ENCODE measurements at regions not wholly inside any gene's neighbourhood (a gene's known extent, or its start where the extent isn't known, plus 50 kb on each side); places are given as distances from the start of the nearest gene placed in this dataset.
A peak's percentile ranks its signal among the peaks of the same experiment; 100 is the strongest.

- no peak for DNase-seq
Observed at GRCh38 chr12:89253488-89253887, 98.8 kb downstream of the DUSP6 start.

DNA sequence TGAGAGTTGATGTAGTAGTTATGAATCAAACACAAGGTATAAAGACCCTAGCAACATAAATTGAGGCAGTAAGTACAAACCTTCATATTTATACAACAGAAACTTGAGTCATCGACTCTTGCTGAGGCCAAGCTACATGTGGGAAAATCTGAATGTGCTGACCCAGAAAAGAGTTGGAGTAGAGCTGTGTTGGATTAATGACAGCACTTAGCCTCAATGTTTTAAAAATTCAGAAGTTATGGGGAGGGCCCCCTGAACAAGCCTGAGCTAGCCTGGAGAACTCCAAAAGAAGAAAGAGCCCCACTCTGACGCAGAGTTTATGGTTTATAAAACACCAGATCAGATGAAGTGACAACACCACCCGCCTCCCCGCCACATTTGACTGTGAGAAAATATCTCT is 100.0 kb downstream of the DUSP6 start:
- DNase-seq, result no peak

GRCh38 chr12:89251342-89252271 is 100.7 kb downstream of the DUSP6 start:
- DNase-seq, result no peak

- DNase-seq, result no peak
Observed at GRCh38 chr12:89250636-89251035, 101.7 kb downstream of the DUSP6 start.

DNA sequence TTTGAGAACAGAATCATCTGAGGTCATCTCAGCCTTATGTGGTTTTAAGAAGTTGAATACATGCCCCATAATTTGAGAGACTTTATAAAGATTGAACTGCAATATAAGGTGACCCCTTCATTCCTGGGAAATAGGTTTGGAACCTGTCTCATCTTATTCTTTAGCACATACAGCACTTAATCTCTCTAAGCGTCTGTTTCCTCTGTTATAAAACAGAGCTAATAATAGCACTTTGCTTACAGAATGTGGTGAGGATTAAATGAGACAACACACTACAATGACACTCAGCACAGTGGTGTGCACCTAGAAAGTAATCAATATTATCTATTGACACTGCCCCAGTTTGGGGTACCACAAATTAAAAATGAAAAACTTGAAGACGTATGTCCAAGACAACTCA is 102.1 kb downstream of the DUSP6 start:
- DNase-seq, result no peak

- DNase-seq, result no peak
Observed at GRCh38 chr12:89247967-89248366, 104.3 kb downstream of the DUSP6 start.

DNA sequence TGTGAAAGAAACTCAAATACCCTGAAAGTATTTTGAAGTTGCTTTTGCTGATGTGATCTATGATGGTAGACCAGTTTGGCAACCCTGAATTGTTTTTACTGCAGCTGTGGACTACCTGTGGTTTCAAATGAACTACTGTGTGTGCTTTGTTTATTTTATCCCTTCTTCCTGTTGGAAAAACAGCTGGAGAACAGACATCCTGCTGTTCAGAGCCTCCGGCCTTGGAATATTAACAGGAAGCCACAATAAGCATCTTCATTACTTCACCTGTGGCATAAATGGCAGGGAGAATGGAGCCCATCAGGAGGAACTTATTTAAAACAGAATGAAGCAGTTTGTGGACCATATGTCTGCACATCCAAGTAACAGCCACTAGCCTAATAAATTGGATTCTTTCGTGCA is 104.8 kb downstream of the DUSP6 start:
- DNase-seq, result no peak

DNA sequence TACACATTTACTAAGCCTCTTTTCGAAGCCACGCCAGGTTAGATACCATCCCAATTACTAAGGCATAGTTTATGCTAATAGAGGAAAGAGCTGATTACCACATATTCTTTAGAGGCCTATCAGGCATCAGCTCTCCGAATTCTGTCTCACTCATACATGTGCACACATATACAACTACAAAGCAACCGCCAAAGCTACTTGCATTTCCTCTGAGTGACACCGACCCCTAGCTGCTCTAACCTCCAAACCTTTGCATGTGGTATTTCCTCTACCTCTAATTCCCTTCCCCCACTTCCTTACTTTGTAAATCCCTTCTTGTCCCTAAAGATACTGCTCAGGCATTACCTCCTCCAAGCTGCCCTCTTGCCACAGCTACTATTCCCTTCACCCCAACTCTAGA is 107.2 kb downstream of the DUSP6 start:
- DNase-seq, result peak; percentile 38

DNA sequence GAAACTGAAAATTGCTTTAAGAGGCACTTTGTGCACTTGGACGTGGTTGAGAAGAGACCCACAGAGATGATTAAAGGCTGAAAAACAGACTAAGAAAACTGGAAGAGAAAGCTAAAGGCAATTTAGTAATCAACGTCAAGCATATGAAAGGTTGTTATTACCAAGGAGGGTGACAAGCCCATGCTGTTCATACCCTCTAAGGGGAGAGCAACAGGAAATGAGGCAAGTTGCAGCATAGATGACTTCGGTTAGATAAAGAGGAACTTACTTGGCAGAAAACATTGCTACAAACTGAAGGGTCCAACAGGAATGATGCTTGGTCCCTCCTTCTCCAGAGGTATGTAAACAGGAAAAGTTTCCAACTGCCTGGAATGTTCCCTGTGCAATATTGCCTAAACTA is 107.8 kb downstream of the DUSP6 start:
- no peak for DNase-seq

- no peak for DNase-seq
Observed at GRCh38 chr12:89243771-89244170, 108.5 kb downstream of the DUSP6 start.

- no peak for DNase-seq
Observed at GRCh38 chr12:89239534-89239933, 112.8 kb downstream of the DUSP6 start.

DNA sequence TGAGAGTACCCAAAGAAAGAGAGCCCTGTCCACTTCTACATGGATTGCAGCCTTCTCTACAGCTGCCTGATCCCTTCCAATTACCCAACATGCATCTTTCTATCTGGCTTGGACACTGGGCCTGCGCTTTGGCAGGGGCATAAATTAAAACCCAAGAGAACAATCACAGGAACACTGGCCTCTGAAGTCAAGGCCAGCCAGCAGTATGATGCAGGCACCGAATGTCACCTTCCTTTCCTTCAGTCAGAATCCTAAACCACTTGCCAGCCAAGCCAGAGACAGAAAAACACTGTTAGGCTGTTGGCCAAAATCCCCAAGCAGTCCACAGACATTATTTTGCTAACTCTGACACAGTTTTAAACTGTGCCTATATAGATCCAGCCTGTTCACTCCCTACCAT is 113.7 kb downstream of the DUSP6 start:
- DNase-seq, result no peak

DNA sequence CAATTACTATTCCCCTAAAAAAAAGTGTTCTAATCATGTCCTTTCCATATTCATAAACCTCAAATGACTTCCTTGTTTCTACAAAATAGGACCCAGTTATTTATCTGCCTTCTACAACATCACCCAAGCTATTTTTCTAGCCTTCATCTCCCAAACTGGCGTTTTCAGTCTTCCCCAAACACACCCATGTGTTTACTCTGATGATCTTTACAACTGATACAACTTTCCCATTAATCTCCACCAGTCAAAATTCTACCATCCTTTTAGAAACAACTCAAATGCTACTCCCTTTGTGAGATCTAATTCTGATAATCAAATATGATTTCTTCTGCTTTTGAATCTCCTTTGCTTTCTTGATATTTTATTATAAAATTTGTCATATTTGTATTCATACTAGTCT is 114.5 kb downstream of the DUSP6 start:
- no peak for DNase-seq

- DNase-seq, result no peak
Observed at GRCh38 chr12:89236748-89237383, 115.4 kb downstream of the DUSP6 start.

DNA sequence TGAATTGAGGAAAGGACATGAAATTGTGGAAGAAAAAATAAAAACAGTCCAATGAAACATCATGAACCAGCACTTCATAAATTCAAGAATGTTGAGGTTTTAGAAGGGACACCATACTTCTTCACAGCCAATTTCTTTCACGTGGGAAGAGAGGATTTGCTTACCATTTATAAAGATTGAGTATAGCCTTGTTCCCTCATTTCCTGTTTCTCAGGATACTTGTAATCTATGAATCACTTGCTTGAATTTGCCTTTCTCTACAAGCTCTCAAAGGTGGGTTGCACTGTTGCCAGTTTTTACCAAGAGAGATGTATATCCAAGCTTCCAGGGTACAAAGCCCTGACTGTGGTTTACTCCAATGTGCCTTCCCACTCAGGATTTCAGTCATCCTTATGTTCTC is 116.1 kb downstream of the DUSP6 start:
- no peak for DNase-seq

DNA sequence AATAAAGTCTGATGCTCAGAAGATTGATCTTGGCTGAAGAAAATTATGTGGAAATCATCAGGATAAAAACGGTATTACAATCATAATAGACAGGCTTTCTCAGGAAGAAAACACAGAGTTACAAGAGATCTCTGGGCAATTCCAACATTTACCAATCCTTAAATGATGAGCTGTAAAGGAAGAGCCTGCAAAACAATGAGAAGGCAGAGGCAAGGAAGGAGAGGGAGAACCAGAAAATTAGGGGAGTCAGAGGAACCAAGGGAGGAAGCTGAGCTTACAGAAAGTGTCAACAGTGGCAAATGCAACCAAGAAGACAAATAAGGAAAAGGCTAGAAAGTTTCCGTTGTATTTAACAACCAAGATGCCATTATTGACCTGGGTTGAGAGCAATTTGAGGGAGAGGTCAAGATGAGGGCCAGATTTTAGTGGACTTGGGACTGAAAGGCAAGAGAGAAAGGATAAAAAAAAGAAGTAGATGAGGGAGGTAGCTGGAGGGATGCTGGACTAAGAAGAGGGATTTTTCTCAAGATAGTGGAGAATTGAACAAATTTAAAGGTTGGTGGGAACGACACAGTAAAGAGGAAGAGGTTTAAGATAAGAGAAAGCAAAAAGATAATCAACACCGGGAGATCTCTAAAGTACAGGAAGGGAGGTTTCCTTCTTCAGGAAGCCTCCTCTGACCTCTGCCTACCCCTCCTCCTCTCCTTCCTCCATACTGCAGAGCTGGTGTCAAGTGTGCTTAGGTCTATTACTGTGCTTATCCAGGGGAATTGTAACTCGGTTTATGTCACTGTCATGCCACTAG is 116.9 kb downstream of the DUSP6 start:
- no peak for DNase-seq

- DNase-seq, result no peak
Observed at GRCh38 chr12:89234324-89235114, 117.8 kb downstream of the DUSP6 start.

GRCh38 chr12:89231686-89232085 is 120.6 kb downstream of the DUSP6 start:
- no peak for DNase-seq

GRCh38 chr12:89230376-89231315 is 121.7 kb downstream of the DUSP6 start:
- no peak for DNase-seq

DNA sequence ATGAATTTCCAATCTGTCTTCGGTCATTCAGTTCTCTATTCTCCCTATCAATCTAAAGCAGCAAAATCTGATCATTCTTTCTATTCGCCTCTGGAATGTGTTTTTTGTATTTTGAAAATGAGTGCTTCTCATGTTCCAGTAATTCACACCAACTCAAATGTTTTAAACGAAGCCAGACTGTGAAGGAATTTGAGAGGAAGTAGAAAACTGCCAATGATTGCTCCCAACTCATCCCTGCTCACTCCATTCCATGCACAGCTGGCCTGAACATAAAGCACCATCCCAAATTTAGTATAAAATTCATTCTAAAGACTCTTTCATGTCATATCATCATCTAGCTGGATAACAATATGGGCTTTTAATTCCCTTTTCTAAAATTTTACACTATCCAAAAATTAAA is 123.8 kb downstream of the DUSP6 start:
- DNase-seq, result no peak

DNA sequence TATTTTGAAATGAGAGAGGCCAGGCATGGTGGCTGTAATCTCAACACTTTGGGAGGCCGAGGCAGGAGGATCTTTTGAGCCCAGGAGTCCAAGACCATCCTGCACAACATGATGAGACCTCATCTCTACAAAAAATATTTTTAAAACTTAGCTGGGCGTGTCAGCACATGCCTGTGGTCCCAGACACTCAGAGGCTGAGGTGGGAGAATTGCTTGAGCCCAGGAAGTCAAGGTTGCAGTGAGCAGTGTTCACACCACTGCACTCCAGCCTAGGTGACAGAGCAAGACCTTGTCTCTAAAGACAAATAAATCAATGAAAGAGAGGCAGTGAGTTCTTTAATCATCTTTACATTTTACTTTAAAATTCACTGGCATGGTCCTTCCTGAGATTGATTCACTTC is 124.5 kb downstream of the DUSP6 start:
- no peak for DNase-seq
